H54 (cell line): ENCODE measurements at regions not wholly inside any gene's neighbourhood (a gene's known extent, or its start where the extent isn't known, plus 50 kb on each side); places are given as distances from the start of the nearest gene placed in this dataset.

Source experiments
- DNase-seq: peaks from one replicate; pipeline ENCODE4 v3.0.0; 2011; ENCODE audit warnings: low spot score, mixed read lengths; ENCODE audit not compliant: insufficient read length
- FAIRE-seq: peaks from 3 replicates; lab custom pipeline; 2011; peaks lifted over from hg19 to GRCh38; lab: Jason Lieb, UNC
- POLR2A ChIP-seq: IDR thresholded peaks from 2 replicates; pipeline ENCODE4 v1.6.1; 2011; ENCODE audit warnings: low read depth, mild to moderate bottlenecking, low read length

DNA sequence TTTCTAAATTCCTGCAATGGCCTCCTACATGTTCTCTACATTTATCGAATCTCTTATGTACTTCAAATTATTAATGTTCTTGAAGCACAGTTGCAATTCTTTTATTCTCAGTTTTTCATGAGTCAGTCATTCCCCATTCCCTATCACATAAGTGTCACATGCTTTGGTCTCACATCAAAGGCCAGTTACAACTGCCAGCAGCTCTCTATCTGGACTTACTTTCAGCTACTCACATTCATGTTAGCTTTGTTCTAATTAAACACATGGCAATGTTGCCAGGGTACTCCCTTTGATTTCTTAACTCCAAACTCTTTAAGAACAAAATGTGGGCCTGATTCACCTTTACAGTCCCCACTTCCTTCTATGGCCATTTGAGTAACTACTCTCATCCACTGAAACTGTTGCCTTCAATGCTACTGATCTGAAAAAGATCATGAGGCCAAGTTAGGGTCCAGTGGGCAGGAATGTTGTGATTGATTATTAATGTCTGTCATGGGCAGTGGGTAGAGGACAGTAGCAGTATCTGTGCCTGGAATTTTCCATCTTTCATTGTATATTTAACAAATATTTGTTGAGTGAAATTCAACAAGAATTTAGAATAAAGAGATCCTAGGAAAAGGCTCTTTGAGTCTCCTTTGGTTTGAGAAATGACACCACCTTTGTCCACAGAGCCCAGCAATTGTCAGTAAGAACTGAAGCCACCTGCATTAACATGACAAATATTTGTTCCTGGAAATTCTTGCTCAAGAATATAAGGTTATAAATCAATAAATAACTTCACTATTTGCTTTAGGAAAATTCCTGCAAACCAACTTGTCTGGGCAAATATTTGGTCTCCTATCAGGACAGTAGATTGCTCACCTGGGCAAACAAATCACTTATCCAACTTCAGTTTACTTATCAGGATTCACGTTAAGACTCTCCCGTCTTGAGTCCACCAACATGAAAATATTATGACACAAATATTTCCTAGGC is 153.6 kb upstream of the SAMSN1 start:
- no peak for FAIRE-seq
- no peak for DNase-seq
- TF ChIP-seq POLR2A: no peak

- no peak for DNase-seq
- FAIRE-seq: no peak
- no peak for TF ChIP-seq POLR2A
Measured at GRCh38 chr21:14697769-14698168, 151.7 kb upstream of the SAMSN1 start.

DNA sequence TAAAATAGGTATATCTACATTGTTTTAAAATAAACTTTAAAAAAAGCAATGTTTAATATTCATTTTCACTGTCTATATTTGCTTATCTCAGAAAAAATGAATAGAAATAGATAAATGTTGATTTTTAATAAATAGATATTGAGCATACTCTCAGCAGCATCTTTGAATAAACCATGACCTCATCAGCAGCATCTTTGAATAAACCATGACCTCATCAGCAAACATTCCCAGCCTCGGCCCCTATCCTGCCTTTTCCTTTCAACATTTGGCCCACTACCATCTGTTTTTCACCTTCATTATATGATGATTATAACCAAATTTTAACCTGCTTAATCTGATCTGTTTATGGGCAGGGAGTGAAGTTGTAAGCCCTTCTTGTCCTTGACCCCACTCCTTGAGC is 148.7 kb upstream of the SAMSN1 start:
- TF ChIP-seq POLR2A: no peak
- DNase-seq (no peak), FAIRE-seq (no peak)

DNA sequence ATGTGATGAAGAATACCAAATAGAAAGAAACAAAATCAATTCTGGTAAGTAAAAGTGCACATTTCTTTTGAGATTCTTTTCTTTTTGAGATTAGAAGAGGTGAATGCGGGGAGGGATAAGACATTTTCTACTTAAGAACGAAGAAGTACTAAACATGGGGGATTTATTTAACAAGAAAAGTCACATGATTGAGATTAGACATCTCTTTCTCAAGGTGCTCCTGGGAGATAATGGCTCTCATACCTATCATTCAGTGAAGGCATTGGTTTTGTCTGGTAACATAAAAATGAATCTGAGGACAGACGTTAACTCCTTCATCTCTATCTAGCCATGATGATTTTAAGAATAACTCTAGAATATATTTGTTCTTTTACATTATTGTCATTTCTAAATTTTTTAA is 147.9 kb upstream of the SAMSN1 start:
- no peak for TF ChIP-seq POLR2A
- FAIRE-seq (no peak), DNase-seq (no peak)

GRCh38 chr21:14691914-14692313 is 145.8 kb upstream of the SAMSN1 start:
- TF ChIP-seq POLR2A: no peak
- no peak for DNase-seq

DNA sequence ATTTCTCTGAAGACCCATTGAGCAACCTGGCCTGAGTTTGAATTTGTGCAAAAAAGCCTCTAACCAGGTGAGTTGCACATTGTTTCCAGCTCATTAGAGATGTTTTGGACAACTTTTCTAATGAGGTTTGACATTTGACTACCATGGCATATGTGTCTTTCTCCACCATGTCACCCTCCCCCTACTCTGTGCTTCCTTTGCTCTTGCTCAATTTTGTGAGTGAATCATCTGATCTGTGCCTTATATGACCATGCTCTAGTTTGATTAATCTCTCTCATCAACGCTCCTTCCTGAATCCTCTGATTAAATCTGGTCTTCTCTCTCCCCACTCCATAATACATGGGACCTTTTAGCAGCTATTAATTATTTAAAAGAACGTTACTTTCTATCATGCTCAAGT is 144.8 kb upstream of the SAMSN1 start:
- TF ChIP-seq POLR2A: no peak
- FAIRE-seq (no peak), DNase-seq (no peak)

More at GRCh38 chr21:14691914-14692313, 145.8 kb upstream of the SAMSN1 start:
- no peak for FAIRE-seq

DNA sequence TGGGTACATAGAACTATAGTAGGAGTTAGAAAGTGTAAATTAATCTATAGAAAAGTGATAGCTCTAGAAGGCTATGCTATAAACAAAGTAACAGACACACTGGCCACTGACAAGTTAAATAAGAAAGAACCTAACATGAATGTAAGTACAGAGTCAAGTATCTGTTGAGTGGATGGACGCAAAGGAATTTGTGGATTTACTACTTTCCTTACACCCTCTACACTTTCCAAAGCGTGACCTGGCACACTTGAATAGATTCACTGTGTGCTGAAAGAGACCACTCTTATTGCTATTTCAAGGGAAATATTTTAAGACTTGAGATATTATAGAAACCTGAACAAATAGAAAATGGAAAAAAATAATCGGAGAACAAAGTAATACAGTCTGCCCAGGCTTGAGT is 142.8 kb upstream of the SAMSN1 start:
- TF ChIP-seq POLR2A: no peak
- DNase-seq: no peak
- FAIRE-seq: no peak

- FAIRE-seq: no peak
Measured at GRCh38 chr21:14688412-14688811, 142.3 kb upstream of the SAMSN1 start.

DNA sequence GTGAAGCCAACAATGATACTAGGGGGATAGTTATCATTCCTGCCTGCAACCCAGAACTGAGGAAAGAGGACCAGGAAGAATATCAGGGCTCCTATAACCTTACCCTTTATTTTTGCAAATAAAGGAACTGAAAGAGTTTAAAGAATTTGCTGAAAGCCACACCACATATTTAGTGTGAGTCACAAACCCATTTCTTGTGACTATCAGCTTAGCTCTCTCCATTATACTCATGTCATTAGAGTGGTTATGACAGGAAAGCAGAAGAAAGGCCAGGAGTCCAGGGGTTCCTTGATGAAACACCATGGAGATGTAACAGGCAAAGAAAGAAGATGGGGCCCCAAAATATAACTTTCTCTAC is 141.1 kb upstream of the SAMSN1 start:
- TF ChIP-seq POLR2A: no peak
- no peak for FAIRE-seq

More at GRCh38 chr21:14688412-14688811, 142.3 kb upstream of the SAMSN1 start:
- no peak for TF ChIP-seq POLR2A
- DNase-seq: no peak

DNA sequence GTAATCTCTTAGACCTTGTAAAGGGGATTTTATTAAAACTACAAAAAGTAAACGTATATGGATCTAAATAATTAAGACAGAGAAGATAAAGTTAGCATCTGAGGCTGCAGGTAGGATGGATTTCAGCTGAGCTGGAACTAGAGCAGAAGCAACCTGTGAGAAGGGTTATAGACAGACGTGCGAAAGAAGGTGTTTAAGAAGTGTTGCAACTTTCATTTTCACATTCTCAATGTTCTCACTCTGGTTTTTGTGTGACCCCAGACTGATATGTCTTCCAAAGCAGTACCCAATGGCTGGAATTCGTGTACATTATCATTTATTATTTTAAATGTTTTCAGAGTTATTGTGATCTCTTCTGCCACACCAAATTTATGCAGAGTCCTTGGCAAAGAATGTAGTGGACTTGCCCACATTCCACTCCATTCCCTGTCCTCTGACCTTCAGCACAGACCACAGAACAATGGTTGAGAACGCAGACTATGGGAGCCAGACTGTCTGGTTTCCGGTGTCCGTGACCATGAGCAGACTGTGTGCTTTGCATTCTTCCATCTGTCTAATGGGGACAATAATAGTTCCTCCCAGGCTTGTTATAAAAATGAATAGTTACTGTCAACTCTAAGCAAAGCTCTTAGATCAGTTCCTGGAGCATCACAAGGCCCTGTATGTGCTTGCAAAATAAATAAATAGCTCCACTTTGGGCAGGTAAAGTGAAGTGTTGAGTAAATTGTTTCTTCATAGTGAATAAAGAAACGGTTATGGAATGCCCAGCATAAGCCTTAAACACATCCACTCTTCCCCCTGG is 140.6 kb upstream of the SAMSN1 start:
- FAIRE-seq (no peak), DNase-seq (no peak)
- TF ChIP-seq POLR2A: no peak

More for the DNA sequence above, 141.1 kb upstream of the SAMSN1 start:
- no peak for DNase-seq

DNA sequence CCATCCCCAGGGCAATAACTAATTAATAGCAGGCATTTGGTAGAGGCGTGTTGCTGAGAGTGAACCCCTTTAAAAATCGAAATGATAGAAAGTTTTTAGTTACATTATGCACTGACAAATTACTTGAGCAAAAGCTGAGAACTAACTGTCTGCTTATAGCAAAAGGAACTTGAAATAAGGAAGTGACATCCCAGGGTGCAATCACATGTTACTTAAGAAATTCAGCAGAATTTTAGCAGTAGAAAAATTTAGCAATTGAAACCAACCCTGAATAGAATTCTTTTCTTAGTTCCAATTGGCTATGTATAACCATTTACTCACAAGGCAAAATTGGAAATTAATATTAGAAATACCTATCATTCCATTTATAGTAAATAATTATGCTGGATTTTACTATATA is 139.5 kb upstream of the SAMSN1 start:
- DNase-seq (no peak), FAIRE-seq (no peak)
- no peak for TF ChIP-seq POLR2A

DNA sequence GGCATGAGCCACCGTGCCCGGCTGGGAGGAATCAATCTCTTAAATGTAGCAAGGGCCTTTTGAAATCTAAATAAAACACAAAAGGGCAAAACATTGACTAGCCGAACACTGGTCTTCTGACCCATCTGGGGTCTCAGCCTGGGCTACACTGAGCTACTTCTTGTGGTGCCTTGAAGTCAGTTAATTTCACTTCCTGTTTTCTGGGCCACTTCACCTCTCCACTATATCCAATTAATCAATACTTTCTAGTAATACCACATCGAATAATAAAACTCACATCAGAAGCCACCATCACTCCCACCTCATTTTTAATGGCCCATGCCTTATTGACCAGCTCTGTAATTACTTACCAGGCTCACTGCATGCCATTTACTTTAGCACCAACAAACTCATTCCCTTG is 138.0 kb upstream of the SAMSN1 start:
- DNase-seq: no peak
- no peak for TF ChIP-seq POLR2A
- FAIRE-seq: no peak

DNA sequence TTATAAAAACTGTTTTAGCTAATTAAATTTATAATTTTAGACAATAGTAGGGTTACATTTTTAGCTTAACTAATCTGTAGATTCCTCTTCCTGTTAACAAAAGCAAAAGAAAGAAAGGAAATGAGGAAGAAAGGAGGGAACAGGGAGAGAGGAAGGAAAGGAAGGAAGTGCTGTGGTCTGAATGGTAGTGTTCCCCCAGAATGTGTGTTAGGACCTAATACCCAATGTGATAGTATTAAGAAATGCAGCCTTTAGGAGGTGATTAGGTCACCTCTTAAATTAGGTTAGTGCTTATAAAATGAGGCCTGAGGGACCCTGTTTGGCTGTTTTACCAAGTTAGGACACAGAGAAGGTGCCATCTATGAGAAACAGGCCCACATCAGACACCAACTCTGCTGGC is 136.9 kb upstream of the SAMSN1 start:
- no peak for TF ChIP-seq POLR2A
- no peak for DNase-seq
- FAIRE-seq: no peak

DNA sequence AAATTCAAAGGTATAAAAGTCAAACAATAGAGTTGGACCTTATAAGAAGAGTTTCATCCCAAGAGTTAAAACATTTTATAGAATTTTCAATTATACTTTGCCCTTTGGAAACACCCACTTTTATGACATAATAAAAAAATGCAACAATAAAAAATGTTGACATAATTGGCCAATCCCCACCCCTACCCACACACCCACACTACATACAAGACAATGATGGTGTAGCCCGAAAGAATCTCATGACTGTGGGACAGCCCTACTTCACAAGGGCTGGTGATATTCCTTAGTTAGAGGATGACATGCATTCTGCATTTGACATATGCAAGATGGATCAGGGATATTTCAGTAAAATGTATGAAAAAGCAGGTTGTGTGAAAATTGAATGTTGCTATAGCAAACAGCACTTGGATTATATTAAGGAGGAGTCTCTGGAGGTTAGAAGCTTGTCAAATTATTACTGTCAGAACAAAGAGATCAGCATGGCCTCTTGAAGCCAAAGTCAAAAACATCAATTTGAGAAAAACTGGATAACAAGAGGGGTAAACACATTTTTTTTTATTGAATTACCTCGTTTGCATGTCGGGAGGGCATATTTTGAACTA is 133.0 kb upstream of the SAMSN1 start:
- no peak for TF ChIP-seq POLR2A
- FAIRE-seq (no peak), DNase-seq (no peak)
